A549 (cell line): ENCODE measurements at regions not wholly inside any gene's neighbourhood (a gene's known extent, or its start where the extent isn't known, plus 50 kb on each side); places are given as distances from the start of the nearest gene placed in this dataset.

Source experiments
- ATAC-seq, 2 experiments: fragments of 200-7000 bp in 1 of 2; fragments of >200 bp in 1 of 2; cut with Nextera tagmentation in 1 of 2; cut with Tn5 transposase in 1 of 2; 3 replicates each; pipeline versions ENCODE4 v1.8.0 to v1.9.1; 2018 to 2020; ENCODE audit warnings: mild to moderate bottlenecking in 1 of 2, moderate library complexity in 1 of 2
- CTCF ChIA-PET: fragments of 300-600 bp; sonication (Branson Sonifier 250); formaldehyde crosslinking; extraction: SDS; loops from one replicate; lab custom pipeline; 2021; ENCODE audit warnings: antibody characterized with exemption, inconsistent platforms; lab: Yijun Ruan, JAX
- POLR2A ChIA-PET: fragments of 350-600 bp; formaldehyde crosslinking; extraction: SDS; loops from one replicate; lab custom pipeline; 2021; ENCODE audit warnings: antibody characterized with exemption, inconsistent platforms; lab: Yijun Ruan, JAX
- DNase-seq, 2 experiments: peaks; one replicate each; pipeline versions ENCODE4 v3.0.0 to v3.0.0-alpha.2; 2011 to 2016; ENCODE audit warnings: low read depth in 1 of 2, low spot score in 1 of 2
- FAIRE-seq: peaks from 2 replicates; lab custom pipeline; 2011; peaks lifted over from hg19 to GRCh38; lab: Jason Lieb, UNC
- H3K27ac ChIP-seq, 2 experiments: fragments of >200 bp; sonication (Bioruptor Twin); formaldehyde crosslinking; 3 replicates each; pipeline ENCODE4 v1.5.1; 2016 to 2017
- H3K4me1 ChIP-seq: fragments of >200 bp; sonication (Bioruptor Twin); formaldehyde crosslinking; 3 replicates; pipeline ENCODE4 v1.6.1; 2016
- H3K4me2 ChIP-seq: fragments of >200 bp; sonication (Bioruptor Twin); formaldehyde crosslinking; 3 replicates; pipeline ENCODE4 v1.6.1; 2016
- H3K4me3 ChIP-seq: fragments of >200 bp; sonication (Bioruptor Twin); formaldehyde crosslinking; 3 replicates; pipeline ENCODE4 v1.5.1; 2016
- H3K9me3 ChIP-seq: fragments of >200 bp; sonication (Bioruptor Twin); formaldehyde crosslinking; 3 replicates; pipeline ENCODE4 v1.6.1; 2016
- BCL3 ChIP-seq: fragments of >200 bp; sonication (Bioruptor Twin); formaldehyde crosslinking; IDR thresholded peaks from 3 replicates; pipeline ENCODE4 v1.6.1; 2016
- CHD4 ChIP-seq: fragments of 200-600 bp; sonication (generic); IDR thresholded peaks from 2 replicates; pipeline ENCODE4 v1.6.1; 2016; ENCODE audit warnings: antibody characterized with exemption, mild to moderate bottlenecking, borderline replicate concordance
- FOSB ChIP-seq: fragments of 250-450 bp; sonication (Bioruptor Pico); IDR thresholded peaks from 2 replicates; pipeline ENCODE4 v1.5.0; 2020; ENCODE audit warnings: mild to moderate bottlenecking, moderate library complexity
- FOSL2 ChIP-seq, 2 experiments: fragments of 450-650 bp in 1 of 2; fragments of >200 bp in 1 of 2; sonication (Bioruptor Twin) in 1 of 2; formaldehyde crosslinking; IDR thresholded peaks; 2 replicates each; pipeline versions ENCODE4 v1.5.0 to v1.6.1; 2016 to 2020; ENCODE audit warnings: mild to moderate bottlenecking in 1 of 2, moderate library complexity in 1 of 2
- GATA3 ChIP-seq: IDR thresholded peaks from 2 replicates; pipeline ENCODE4 v1.6.1; 2012; ENCODE audit warnings: borderline replicate concordance
- HES2 ChIP-seq: fragments of >200 bp; sonication (Bioruptor Twin); formaldehyde crosslinking; IDR thresholded peaks from 2 replicates; pipeline ENCODE4 v1.6.1; 2016
- HMGXB4 ChIP-seq: fragments of 250-450 bp; sonication (Bioruptor Pico); IDR thresholded peaks from 2 replicates; pipeline ENCODE4 v1.5.0; 2021; ENCODE audit warnings: mild to moderate bottlenecking, moderate library complexity, borderline replicate concordance
- HOXB5 ChIP-seq: fragments of 250-450 bp; sonication (Bioruptor Pico); IDR thresholded peaks from 2 replicates; pipeline ENCODE4 v1.5.0; 2020; ENCODE audit warnings: mild to moderate bottlenecking, moderate library complexity
- MAZ ChIP-seq: fragments of 150-350 bp; IDR thresholded peaks from 2 replicates; pipeline ENCODE4 v1.6.1; 2014; ENCODE audit warnings: antibody characterized with exemption, low read depth, low read length, borderline replicate concordance
- NPAS2 ChIP-seq: fragments of 250-450 bp; sonication (Bioruptor Pico); IDR thresholded peaks from 2 replicates; pipeline ENCODE4 v1.8.0; 2022; ENCODE audit warnings: mild to moderate bottlenecking, moderate library complexity, borderline replicate concordance
- PBX3 ChIP-seq: IDR thresholded peaks from 2 replicates; pipeline ENCODE4 v1.6.1; 2012
- PHF8 ChIP-seq: fragments of 200-600 bp; sonication (generic); IDR thresholded peaks from 2 replicates; pipeline ENCODE4 v1.6.1; 2016; ENCODE audit warnings: low read depth, mild to moderate bottlenecking, antibody characterized with exemption, moderate library complexity, borderline replicate concordance
- POLR2A ChIP-seq: IDR thresholded peaks from 2 replicates; pipeline ENCODE4 v1.6.1; 2012; ENCODE audit warnings: mild to moderate bottlenecking, low read length
- RARB ChIP-seq: fragments of 250-450 bp; sonication (Bioruptor Pico); IDR thresholded peaks from 2 replicates; pipeline ENCODE4 v1.8.0; 2021; ENCODE audit warnings: mild to moderate bottlenecking, moderate library complexity
- REST ChIP-seq: fragments of 200-600 bp; sonication (generic); IDR thresholded peaks from 2 replicates; pipeline ENCODE4 v1.6.1; 2016; ENCODE audit warnings: antibody characterized with exemption, mild to moderate bottlenecking, moderate library complexity
- SMC3 ChIP-seq: fragments of >200 bp; sonication (Bioruptor Twin); formaldehyde crosslinking; IDR thresholded peaks from 3 replicates; pipeline ENCODE4 v1.6.1; 2018; ENCODE audit warnings: inconsistent platforms
- SREBF2 ChIP-seq: fragments of 450-650 bp; IDR thresholded peaks from 2 replicates; pipeline ENCODE4 v1.6.1; 2014; ENCODE audit warnings: mild to moderate bottlenecking, moderate library complexity
- TP53 ChIP-seq: fragments of 250-450 bp; sonication (Bioruptor Pico); IDR thresholded peaks from 2 replicates; pipeline ENCODE4 v1.5.0; 2021; ENCODE audit warnings: mild to moderate bottlenecking, moderate library complexity
- ZC3H11A ChIP-seq: fragments of 450-650 bp; IDR thresholded peaks from 2 replicates; pipeline ENCODE4 v1.6.1; 2014; ENCODE audit warnings: antibody characterized with exemption, mild to moderate bottlenecking
- WGBS: methylation state at CpG from one replicate; pipeline ENCODE4 v1.1.6; 2017; ENCODE audit errors: missing lambda C conversion rate; 5-methylcytosine and 5-hydroxymethylcytosine counted together

- Histone ChIP-seq H3K9me3 (no peaks in the 10 kb centered on the region), H3K4me3 (no peak overlapping the region), H3K4me2 (no peak overlapping the region), H3K4me1 (no peaks in the 10 kb centered on the region), H3K27ac (no peak overlapping the region)
- DNase-seq (no peak), ATAC-seq (no peak), FAIRE-seq (no peak)
- ChIA-PET CTCF (no interaction called here), POLR2A (no interaction called here)
- 100% methylated on average over 1 of the region's 1 CpG for WGBS
- TF ChIP-seq RARB (CRISPR knock-in tag) = no peak
- no peak for TF ChIP-seq BCL3
- TF ChIP-seq SREBF2 = no peak
- no peak for TF ChIP-seq TP53 (CRISPR knock-in tag)
- no peak for TF ChIP-seq HES2
- TF ChIP-seq PHF8 = no peak
- TF ChIP-seq HMGXB4 (CRISPR knock-in tag) = no peak
Observed at GRCh38 chr3:43965656-43966055, 274.9 kb downstream of the ABHD5 start.

GRCh38 chr3:43966126-43966525 lies 275.4 kb downstream of the ABHD5 start:
- 69% methylated on average over 6 of the region's 6 CpGs for WGBS

More at GRCh38 chr3:43966126-43966525, 275.4 kb downstream of the ABHD5 start:
- DNase-seq = no peak
- H3K4me1 ChIP-seq = no peaks in the 10 kb centered on the region
- H3K27ac ChIP-seq = no peak overlapping the region
- no peak overlapping the region for H3K4me2 ChIP-seq
- no peaks in the 10 kb centered on the region for H3K9me3 ChIP-seq
- no peak for FAIRE-seq
- ATAC-seq = no peak
- no peak overlapping the region for H3K4me3 ChIP-seq
- ChIA-PET POLR2A (no interaction called here), CTCF (no interaction called here)
- no peak for TF ChIP-seq PHF8
- TF ChIP-seq FOSL2 (IDR thresholded peaks at IDR 0.05) = no peak
- no peak for TF ChIP-seq FOSL2 (CRISPR knock-in tag; IDR thresholded peaks at IDR 0.05)
- no peak for TF ChIP-seq HOXB5 (CRISPR knock-in tag)
- no peak for TF ChIP-seq MAZ
- TF ChIP-seq PBX3 = no peak
- no peak for TF ChIP-seq ZC3H11A
- no peak for TF ChIP-seq NPAS2 (CRISPR knock-in tag)
- no peak for TF ChIP-seq HMGXB4 (CRISPR knock-in tag)
- no peak for TF ChIP-seq POLR2A
- TF ChIP-seq BCL3 = no peak
- TF ChIP-seq SMC3 = no peak
- TF ChIP-seq GATA3 = no peak
- TF ChIP-seq CHD4 = no peak
- TF ChIP-seq FOSB (CRISPR knock-in tag) = no peak
- TF ChIP-seq REST = no peak
